NCI-H2196 treated with DMSO at 0.1 percent for 48 hours (cell line): ENCODE measurements at regions not wholly inside any gene's neighbourhood (a gene's known extent, or its start where the extent isn't known, plus 50 kb on each side); places are given as distances from the start of the nearest gene placed in this dataset.

Source experiments
- DNase-seq: peaks from one replicate; lab custom pipeline; 2025; ENCODE audit not compliant: unreplicated experiment; lab: John Stamatoyannopoulos, UW

DNA sequence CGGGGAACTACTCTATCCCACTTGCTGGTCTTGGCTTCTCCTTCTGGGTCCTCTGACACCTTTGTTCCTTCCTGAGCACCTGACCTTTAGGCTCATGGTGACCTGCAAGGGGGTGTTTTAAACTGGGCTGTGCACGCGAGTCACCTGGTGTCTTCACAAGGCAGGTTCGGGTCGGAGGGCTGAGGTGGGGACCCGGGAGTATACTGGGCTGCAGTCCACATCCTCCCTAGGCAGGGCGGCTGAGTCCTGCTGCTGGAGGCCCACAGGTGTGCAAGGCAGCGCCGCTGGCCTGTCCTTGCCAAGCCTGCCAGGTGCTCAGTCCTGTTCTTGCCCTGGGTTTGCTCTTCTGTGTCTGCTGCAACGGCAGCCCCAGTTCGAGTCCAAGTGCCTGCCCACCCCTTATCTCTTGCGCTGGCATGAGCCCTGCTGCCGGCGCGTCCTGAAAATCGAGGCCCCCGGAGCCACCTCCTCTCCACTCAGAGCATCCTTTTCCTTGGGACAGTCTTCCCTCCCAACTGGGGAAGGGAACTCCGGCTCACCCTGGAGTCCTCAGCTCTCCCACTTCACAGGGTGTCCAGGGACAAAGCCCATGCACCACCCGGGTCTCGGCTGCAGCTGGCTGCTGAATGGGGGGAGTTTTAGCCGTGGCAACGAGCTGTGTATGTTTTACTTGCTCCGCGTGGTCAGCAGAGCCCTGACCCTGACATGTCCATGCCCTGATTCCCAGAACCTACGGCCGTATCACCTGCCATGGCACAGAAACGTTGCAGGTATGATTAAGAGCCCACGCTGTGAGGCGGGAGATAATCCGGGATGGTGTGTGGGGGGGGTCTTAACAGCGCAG lies 193.5 kb downstream of the TEX29 start:
- DNase-seq, result no peak

DNA sequence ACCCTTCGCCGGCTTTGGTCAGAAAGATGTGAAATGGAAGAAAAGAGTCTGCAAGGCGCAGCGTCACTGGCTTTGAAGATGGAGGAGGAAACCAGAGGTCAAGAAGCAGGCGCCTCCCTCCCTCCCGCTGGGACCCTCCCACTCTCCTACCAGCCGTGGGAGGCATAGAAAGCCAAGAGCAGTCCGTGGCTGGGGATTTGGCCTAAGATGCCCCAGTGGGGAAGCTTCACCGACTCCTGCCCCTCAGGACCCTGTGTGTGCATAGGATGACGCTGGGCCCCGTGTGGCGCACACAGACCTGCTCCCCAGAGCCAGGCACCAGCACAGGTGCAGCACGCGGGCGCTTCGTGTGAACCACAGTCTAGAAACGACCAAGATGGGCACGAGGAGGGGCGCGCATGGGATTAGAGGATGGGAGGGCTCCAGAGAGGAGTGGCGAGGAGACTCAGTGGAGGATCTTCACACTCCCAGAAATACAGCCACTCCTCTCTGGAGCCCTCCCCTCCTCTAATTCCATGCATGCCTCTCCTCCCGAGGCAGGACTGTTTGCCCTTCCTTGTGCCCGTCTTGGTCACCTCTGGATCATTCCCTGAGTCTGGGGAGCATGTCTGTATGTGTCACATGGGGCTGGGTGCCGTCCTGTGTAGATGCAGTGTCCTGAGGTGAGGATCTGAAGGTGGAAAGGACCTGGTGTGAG lies 194.3 kb downstream of the TEX29 start:
- no peak for DNase-seq

DNA sequence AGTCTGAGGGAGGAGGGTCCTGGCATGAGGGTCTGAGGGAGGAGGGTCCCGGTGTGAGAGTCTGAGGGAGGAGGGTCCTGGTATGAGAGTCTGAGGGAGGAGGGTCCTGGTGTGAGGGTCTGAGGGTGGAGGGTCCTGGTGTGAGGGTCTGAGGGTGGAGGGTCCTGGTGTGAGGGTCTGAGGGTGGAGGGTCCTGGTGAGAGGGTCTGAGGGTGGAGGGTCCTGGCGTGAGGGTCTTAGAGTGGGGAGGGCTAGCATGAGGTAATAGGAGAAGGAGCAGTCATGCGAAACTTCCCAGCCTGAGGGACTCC lies 194.8 kb downstream of the TEX29 start:
- DNase-seq, result no peak

DNA sequence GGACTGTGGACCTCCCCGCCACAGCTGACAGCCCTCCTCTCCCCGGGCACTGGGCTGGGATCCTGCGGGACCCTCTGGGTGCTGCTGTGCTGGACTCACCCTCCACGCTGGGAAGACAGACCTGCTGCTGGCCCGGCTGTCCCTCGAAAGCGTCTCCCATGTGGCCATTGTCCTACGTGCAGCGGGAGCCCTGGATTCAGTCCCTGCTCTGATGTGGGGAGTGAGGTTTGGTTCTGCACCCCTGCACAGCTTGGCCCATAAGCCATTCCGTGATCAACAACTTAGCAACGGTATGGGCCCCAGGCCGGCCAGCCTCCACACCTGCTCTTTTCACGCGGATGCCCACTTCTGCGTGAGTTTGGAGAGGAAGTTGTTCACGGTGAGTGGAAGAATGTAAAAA lies 195.2 kb downstream of the TEX29 start:
- no peak for DNase-seq

DNA sequence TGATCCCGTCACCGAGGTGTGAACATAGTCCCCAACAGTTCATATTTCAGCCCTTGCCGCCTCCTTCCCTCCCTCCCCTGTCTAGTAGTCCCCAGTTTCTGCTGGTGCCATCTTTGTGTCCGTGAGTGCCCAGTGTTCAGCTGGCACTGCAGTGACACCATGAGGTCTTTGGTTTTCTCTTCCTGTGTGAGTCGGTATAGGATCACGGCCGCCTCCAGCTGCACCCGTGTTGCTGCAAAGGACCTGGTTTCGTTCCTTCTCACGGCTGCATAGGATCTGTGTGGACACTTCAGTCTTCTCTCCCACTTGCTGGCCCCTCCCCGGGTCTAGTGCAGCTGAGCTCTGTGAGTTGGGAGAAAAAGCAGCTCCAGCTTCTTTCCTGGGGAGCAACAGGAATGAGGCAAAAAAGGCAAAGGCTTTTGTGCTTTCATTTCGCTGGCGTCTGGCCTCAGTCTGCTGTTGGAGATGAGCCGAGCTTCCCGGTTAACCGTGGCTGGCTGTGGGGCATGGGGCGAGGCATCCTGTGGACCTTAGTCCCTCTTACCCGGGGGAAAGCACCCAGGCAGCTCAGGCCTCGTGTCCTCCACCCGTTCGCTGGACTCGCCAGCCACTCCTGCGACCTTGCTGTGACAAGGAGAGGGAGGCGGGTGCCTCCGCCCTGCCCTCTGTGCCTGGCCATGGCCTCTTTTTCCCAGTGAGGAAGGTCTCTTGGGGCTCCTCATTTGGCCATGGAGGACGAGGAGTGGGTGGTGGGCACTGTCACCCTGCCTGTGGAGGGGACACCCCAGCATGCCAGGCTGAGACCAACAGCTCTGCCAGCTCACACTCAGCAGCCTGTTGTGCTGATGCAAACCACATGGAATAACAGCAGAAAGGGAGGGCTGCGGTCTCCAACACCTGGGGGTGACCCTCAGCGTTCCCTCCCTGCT lies 196.5 kb downstream of the TEX29 start:
- no peak for DNase-seq

DNA sequence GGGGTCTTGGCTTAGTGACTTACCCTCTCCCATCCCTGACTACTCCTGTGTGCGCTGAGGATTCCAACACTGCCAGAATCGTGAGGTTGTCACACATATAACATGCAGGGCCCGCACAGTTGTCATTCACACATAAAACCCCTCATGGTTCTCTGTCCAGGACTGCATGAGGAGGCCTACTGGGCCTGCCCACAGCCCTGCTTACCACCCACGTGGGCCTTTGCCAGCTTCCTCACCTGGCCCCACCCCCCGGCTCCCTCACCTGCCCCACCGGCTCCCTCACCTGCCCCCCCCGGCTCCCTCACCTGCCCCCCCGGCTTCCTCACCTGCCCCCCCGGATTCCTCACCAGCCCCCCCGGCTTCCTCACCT lies 197.2 kb downstream of the TEX29 start:
- no peak for DNase-seq

DNA sequence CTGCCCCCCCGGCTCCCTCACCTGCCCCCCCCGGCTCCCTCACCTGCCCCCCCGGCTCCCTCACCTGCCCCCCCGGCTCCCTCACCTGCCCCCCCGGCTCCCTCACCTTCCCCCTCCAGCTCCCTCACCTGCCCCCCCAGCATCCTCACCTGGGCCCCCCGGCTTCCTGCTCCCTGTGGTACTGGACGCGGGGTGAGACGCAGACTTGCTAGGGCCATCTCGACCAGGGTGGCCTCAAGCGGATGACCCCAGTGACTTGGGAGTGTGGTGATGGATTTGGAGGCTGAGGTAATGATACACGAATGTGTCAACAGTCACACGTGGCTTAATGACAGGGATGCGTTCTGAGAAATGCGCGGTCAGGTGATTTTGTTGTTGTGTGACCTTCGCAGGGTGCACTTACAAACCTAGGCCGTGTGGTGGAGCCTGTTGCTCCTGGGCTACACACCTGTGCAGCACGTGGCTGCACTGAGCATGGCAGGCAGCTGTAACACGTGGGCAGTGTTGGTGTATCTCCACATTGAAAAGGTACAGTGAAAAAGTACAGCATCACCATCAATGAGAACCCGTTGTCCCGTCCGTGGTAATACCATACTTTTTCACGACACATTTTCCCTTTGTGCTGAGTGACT lies 197.8 kb downstream of the TEX29 start:
- DNase-seq, result peak; percentile 10

DNA sequence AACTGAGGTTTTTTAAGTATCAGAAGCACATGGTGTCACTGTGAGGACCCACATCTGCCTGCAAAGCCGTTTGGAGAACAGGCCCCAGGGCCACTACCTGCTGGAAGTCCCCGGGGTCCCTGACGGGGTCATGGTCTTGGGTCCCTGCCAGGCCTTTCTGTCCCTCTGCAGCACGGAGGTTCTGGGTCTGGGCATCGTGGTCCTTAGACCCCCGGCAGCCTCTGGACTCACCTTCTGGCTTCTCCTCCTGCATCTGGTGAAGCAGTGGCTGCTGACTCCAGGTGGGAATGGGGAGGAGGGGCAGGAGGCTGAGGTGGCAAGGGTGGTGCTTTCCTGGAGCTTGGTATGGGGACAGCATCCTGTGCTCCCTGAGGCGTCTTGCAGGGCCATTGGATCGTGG lies 198.6 kb downstream of the TEX29 start:
- no peak for DNase-seq

DNA sequence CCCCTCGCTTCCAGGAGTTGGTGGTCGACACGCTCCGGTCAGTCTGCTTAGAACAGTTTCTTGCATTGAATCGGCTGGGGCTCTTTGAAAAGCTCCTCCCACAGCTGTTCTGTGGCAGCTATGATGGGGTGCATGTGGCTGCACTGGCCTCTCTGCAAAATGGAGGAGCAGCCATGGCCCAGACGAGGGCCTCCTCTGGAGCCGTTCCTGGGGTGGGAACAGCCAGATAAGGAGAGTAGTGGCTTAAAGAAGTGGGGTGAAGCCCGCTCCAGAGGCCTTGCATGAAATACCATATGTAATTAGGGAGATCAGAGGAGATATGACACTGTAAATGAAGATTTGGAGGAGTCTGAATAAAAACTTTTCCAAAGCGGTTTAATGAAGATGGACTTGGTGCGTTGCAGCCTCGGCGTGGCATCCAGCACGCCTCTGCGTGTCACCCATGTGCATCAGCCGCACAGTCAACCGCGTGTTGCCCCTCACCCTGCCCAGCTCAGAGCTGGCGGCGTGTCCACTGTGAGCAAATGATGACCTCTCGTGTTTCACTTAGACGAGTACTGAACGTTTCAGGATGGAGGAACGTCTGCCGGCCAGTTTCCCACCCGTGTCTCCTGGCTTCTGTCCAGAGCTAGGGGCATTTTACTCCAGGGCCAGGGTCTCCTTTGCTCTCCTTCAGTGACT lies 199.2 kb downstream of the TEX29 start:
- no peak for DNase-seq

DNA sequence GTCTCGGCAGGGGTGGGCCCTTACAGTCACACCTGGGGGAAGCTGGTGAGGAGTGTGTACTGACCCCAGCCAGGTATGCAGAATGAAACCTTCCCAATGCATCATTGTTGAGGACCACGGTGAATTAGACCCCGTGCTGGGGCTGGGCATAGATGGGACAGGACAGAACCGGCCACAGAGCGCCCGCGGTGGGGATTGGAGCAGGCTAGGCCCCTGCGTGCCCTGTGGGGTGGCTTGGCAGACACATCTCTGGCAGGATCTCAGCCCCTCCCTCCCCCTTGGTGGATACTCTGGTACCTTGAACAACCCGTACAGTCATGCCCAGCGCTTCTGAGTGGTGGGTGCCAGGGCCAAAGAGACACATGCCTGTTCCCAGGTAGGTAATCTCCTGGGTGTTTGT lies 200.6 kb downstream of the TEX29 start:
- DNase-seq, result no peak

DNA sequence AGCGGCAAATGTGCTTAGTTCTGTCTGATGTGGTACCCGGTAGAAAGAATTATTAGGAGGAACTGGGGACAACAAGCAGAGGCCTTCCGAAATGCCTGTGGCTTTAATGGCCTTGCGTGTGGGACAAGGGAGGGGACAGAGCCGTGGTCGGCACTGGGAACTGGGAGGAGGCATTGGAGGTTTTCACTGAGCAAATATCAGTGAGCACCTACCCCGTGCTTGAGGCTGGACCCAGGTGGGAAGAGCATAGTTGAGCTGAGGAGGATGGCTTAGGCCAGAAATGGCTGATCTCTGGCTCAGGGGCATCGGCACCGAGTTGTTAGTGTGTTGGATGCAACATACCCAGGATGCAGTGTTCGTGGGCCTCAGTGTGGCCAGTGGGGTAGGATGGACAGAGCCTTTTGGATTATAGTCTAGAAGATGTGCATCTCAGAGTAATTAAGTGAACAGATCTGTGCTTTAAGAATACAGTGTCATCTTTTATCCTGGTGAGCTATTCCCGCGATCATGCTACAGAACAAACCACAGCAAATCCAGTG lies 201.3 kb downstream of the TEX29 start:
- DNase-seq, result no peak

DNA sequence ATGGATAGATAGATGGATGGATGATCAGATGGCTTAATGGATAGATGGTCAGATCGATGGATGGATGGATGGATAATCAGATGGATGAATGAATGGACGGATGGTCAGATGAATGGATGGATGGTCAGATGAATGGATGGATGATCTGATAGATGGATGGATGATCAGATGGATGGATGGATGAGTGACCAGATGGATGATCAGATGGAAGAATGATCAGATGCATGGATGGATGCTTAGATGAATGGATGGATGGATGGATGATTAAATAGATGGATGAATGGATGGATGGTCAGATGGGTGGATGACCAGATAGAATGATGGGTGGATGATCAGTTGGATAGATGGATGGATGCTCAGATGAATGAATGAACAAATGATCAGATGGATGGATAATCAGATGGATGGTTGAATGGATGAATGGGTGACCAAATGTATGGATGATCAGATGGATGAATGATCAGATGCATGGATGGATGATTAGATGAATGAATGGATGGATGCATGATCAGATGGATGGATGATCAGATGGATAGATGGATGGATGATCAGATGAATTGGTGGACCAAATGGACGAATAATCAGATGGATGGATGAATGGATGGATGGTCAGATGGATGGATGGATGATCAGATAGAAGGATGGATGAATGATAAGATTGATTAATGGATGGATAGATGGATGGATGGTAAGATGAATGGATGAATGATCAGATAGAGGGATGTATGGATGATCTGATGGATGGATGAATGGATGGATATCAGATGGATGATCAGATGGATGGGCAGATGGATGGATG lies 205.1 kb downstream of the TEX29 start:
- DNase-seq, result no peak

DNA sequence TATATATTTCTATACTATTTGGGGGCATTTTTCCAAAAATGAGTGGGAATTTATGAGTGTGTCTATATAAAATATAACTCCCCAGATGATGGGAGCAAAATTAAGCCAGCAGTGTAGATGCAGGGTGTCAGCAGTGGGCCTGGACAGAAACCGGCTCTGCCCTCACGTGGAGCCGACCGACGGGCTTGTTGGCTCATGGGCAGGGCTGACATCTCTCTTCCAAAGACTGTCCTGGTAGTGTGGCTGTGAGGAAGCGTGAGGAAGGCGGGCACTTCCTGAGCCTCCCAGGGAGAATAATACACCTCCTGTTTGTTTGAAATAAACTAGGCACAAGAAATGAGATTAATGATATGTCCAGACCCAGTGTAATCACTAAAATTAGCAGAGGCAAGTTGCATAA lies 206.5 kb downstream of the TEX29 start:
- no peak for DNase-seq

DNA sequence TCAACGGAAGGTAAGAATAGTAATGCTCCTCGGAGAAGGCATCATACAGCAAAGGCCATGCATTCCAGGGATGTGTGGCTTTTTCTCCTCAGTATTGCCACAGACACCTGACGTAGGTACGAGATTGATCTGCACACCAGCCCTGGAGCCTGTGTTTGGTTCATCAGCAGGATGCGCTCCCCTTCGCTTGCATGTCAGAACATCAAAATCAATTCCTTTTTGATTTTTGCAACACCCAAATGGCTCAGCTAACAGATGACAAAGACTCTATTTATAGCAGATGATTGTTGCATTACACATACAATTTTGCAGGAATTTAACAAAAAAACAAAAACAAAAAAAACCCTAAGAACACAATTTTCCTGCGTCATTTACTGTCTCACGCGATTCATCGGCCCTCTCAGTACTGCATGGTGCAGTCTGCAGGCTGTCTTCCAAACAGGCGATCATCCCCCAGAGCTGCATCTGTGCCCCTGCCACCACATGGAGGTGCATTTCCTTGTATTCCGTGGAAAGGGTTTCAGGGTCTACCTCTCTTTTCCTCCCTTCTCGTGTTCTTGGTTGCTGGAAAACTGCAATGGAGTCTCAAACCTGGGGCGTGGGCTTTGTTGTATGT lies 207.3 kb downstream of the TEX29 start:
- no peak for DNase-seq

DNA sequence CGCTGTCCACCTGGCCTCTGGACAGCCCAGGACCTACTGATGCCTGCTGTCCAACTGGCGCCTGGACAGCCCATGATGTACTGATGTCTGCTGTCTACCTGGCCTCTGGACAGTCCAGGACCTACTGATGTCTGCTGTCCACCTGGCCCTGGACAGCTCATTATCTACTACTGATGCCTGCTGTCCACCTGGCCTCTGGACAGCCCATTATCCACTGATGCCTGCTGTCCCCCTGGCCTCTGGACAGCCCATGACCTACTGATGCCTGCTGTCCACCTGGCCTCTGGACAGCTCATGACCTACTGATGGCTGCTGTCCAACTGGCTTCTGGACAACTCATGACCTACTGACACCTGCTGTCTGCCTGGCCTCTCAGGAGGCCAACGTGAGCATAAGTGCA lies 208.1 kb downstream of the TEX29 start:
- no peak for DNase-seq

DNA sequence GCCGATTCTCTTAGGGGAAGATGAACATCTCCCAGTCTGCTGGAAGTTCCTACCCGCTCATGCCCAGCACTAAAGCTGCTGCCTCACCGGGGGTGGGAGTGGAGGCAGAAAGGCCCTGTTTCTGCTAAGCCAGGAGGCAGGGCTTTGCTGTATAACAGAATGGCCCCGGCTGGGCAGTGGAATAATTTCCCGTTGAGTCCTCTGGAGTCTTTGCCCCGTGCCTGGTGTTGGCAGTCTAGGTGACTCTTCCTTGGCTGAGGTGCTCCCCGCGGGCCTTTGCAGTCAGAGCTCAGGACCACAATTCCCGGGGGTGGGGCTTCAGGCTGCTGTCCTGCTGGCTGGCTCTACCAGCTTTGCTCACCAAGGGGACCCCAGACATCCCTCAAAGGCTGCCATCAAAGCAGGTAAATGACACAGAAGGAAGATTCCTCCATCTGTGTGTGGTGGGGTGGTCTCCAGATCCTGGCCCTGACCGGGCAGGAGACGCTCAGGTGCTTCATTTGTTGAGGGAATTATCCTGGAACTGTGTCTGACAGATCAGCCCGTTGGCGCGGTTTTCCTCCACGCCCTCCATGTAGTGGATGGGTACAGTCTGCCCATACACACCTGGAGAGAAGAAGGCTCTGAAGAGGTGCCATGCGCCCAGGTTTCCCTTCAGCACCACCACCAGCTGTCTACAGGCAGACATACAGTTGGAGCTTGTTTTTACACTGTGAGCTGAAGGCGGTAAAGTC lies 209.9 kb downstream of the TEX29 start:
- DNase-seq, result no peak

DNA sequence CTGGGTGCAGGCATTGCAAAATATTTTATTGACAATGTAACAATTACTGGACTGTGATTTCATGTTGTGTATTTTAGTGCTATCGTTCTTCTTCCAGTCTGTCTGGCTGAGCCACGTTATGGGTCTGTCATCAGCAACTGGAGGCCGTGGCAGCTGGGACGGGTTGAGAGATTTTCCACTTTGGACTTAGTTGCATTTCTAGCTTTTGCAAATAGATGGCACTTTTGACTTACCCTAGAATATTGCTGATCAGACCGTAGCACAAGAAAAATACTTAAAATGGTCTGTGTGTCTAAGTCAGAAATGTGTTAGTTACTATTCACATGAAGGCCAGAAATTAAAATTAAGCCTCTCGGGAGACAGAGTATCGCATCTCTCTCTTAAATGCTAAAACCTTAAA lies 211.1 kb downstream of the TEX29 start:
- peak; percentile 16 for DNase-seq

DNA sequence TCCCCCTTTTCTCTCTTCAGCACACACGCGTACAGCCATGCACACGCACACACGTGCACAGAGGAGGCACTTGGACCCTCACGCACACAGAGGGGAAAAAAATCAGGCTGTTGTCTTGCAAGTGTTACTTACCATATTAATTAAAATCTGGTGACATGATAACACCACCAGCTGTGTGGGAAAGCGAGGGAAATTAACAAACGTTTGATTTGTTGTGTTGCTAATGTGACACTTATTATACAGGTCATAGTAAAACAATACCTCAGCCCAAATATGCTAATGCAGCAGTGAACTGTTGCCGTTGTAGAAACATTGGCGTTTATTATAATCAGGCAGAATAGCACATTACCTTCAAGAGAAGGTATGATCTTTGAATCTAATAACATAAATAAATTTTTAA lies 211.7 kb downstream of the TEX29 start:
- no peak for DNase-seq
